HG02678 (cell line): ENCODE measurements at regions not wholly inside any gene's neighbourhood (a gene's known extent, or its start where the extent isn't known, plus 50 kb on each side); places are given as distances from the start of the nearest gene placed in this dataset.
"Not testable (repeated sequence)": the region's sequence is repeated elsewhere in the genome, so short reads cannot be mapped to it uniquely, and the experiment has no call there.

Source experiments
- ATAC-seq: cut with Tn5 transposase; IDR thresholded peaks from one replicate; pipeline ENCODE4 v1.9.1; 2021; ENCODE audit warnings: mild to moderate bottlenecking, moderate library complexity; ENCODE audit not compliant: unreplicated experiment

DNA sequence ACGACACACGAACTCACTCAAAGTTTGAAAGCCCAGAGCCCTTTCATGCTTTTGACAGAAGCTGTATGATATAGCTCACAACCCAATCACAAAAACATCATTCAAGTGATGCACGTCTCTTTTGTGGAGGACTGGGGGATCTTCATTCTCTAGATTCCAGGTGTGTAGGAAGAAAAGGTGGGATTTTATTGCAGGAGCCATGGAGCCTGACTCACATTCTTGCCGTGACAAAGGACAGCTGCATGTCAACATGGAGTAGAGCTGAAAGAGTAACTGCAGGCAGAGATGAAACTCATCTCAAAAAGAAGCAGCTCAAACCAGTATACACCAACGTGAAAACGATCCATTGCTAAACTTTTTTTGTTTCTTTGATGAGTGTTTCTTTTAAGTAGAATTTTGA, 50.9 kb upstream of the PDE1A start:
- no peak for ATAC-seq

- ATAC-seq = no peak
Measured at GRCh38 chr2:182481676-182482075, 54.8 kb upstream of the PDE1A start.

- no peak for ATAC-seq
Measured at GRCh38 chr2:182482511-182482910, 55.7 kb upstream of the PDE1A start.

DNA sequence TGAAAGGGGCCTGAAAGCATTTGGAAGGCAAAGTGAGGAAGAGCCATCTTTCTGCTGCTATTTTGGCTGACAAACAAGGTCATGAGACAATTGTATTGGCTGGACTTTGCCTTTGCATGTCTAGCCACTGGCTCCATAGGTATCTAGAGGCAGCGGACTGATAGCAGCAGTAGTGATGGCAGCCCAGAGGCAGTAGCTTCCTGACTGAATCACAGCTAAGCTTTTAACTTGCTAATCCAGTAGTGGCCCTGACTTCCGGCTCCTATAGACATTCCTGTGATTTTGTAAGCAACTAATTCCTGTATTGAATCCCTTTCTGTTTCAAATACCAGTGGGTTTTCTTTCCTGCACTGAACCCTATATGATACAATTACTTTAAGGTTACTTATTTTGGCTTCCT, 69.8 kb upstream of the PDE1A start:
- no peak for ATAC-seq

- no peak for ATAC-seq
Measured at GRCh38 chr2:182499706-182500470, 73.1 kb upstream of the PDE1A start.

GRCh38 chr2:182503886-182504285, 77.0 kb upstream of the PDE1A start:
- no peak for ATAC-seq

DNA sequence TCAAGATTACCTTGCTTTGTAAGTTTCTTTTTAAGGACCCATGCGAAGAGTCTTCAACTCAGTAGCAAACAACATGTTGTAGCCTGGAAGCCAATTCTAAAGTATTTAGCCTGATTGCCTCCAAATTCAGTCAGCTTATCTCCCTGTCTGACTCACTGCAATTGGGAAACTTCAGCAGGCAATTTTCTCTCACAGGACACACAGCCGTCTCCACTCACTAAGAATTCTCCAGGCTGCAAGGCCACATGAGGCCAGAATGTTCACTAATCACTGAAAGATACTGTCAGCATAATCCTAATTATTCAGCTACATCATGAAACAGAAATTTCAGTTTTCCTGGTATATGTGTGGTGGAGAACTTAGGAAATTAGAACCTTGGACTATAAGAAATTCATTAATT, 78.1 kb upstream of the PDE1A start:
- ATAC-seq = no peak

GRCh38 chr2:182506606-182507005, 79.8 kb upstream of the PDE1A start:
- no peak for ATAC-seq

DNA sequence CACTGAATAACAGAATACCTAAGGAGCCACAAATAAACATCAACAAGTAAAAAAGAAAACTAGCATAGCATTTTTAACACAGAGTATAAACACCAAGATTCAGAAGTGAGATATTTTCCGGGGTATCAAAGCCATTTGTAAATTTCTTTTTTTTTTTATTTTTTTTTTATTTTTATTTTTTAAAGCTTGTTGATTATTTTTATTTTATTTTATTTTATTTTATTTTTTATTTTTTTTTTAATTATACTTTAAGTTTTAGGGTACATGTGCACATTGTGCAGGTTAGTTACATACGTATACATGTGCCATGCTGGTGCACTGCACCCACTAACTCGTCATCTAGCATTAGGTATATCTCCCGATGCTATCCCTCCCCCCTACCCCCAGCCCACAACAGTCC, 81.7 kb upstream of the PDE1A start:
- ATAC-seq = not testable (repeated sequence)

- ATAC-seq = no peak
Measured at GRCh38 chr2:182509216-182509615, 82.4 kb upstream of the PDE1A start.

DNA sequence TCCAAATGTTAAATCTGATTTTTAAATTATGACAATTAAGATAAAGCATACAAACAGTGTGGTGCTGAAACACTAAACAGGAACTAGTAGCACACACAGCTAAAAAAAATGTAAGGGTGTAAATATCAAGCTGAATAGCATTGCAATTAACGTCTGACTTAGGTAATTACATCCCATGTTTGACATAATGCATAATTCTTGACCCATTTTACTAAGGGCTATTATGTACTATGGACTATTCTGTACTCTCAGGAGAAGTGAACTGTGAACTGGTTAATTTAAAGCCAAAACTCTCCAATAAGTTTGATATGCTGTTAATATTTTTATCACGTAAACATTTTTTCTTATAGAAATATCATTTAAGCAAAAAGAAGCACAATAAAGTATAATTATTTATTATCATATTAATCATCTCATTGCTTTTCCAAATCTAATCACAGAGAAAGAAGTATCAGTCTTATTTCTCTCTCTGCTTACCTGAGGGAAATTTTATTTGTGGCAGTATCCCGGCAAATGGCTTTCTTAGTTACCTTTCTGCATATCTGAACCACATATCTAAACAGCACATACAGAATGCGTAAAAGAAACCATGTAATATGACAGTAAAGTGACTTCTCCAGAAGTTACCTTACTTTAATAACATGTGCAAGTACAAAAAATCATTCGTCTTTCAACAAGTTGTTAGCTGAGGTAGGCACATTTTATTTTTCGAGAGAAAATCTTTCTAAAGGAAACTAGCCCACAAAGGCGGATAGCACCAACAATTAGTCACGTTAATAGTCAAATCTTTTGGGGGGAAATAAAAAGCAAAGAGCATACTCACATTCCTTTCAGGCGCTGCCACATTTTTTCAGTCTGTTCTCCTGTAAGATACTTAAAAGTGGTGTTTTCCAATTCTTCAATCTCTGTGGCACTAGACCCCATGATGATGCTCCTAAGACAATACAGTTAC, 94.9 kb upstream of the PDE1A start:
- ATAC-seq = no peak

DNA sequence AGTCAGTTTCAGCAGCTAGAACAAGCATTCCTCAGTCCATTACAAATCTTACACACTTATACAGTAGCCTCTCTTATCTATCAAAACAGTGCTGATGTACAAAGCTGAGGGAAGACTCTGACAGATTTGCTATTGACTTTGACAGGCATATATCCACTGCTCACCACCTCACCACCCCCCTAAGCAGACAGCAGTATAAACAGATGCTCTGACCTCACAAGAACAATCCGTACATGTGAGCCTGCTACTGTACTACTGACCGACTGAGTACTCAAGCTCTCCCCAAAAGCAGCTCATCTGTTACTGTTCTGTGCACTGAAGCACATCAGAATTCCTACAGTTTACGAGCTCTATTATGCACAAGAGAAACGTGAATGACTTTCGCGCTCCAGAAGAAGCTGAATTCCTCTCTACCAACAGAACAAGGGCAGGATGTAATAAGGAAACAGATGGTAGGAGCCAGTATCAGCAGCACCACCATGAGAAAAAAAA, 95.6 kb upstream of the PDE1A start:
- ATAC-seq = no peak

DNA sequence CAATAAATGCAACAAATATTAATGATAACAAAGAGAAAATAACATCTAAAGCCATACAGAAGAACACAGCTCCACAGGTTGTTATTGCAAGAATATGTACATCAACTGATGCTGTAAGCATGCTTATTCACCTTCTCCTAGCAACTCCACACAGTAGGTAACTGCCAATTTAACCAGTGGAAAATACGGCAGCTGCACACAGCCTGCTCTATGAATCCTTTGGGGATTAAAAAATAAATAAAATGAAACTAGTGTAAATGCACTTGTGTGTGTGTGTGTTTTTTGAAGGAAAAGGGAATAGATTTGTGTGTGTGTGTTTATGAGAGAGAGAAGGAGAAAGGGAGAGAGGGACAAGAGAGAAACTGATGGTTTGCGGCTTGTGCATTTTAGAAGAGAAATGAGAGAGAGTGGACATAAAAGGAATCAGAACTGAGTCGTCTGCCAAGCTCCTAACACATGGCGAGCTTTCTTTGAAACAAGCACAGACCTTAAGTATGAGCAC, 96.2 kb upstream of the PDE1A start:
- ATAC-seq = no peak

DNA sequence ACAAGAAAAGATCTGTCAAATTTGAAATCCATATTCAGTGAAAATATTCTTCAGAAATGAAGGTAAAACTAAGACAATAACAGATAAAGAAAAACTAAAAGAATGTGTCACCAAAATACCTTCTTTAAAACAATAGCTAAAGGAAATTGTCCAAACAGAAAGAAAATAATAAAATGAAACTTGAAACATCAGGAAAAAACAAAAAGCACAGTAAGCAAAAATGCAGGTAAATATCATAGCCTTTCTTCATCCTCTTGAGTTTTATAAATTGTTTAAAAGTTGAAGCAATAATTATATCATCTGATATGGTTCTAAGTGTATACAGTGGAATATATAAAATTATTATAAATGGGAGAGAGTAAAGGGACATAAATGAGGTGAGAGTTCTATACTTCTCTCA, 103.8 kb upstream of the PDE1A start:
- ATAC-seq = no peak

DNA sequence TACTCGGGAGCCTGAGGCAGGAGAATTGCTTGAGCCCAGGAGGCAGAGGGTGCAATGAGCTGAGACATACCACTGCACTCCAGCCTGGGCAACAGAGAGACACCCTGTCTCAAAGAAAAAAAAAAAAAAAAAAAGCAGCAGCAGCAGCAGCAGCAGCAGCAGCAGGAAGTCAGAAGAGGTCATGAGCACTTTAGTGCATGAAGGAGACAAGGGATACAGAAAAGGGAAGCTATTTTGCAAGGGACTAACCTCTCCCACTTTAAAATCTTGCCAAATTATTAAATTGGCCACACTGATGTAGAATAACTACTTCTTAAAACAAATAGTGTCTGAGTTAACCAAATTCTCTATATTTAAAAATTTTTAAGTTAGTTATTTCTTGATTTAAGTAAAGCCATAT, 113.4 kb upstream of the PDE1A start:
- ATAC-seq = no peak

DNA sequence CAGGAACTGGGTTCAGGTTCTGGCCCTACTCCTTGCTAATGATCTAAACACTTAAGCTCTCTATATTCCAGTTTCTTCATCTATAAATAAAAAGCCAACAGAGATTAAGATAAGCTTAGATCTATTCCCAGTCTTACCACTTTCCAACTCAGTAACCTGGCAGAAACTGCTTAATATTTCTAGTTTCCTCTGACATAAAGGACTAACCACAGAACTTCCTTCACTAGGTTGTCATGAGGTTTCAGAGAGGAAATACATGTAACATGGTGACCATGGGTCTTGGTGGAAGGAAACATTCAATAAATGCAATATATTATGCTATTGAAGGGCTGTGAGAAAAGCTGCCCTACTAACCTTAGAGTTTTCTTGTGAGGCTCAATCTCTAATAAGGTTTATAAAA, 114.4 kb upstream of the PDE1A start:
- ATAC-seq = peak; percentile 68

- ATAC-seq = no peak
Measured at GRCh38 chr2:182542501-182543258, 115.8 kb upstream of the PDE1A start.

DNA sequence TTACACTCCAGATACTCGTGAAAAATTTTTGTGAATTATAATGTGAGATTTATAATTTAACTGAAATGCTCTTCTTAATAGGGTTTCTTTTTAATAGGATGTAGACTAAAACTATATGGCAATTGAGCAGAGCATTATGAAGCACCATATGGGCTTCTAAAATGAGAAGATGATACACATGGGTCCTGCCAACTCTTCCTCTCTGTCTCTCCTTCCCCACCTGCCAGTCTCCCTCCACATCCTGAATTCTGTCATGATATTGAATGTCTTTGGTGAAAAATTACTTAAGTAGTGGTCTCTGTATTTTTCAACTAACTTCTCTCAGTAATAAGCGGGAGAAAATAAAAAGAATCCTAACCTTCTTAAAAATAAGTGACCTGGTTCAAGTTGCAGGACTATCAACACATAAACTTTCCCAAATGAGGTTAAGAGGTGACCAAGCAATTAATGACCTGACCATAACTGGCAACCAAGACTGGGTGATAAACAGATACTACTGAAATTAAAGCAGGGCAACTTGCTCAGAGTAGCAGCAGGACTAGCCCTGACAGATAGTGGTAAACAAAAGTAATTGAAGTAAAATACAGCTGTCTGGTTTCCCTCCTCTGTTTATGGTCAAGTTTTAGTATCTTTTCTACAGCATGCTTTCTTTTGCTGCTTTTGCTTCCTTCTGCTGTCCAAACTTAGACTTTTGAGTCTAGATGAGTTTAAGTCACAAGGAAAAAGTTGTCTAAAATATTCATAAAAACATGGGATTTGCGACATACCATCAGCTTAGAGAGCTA, 117.1 kb upstream of the PDE1A start:
- ATAC-seq = no peak

DNA sequence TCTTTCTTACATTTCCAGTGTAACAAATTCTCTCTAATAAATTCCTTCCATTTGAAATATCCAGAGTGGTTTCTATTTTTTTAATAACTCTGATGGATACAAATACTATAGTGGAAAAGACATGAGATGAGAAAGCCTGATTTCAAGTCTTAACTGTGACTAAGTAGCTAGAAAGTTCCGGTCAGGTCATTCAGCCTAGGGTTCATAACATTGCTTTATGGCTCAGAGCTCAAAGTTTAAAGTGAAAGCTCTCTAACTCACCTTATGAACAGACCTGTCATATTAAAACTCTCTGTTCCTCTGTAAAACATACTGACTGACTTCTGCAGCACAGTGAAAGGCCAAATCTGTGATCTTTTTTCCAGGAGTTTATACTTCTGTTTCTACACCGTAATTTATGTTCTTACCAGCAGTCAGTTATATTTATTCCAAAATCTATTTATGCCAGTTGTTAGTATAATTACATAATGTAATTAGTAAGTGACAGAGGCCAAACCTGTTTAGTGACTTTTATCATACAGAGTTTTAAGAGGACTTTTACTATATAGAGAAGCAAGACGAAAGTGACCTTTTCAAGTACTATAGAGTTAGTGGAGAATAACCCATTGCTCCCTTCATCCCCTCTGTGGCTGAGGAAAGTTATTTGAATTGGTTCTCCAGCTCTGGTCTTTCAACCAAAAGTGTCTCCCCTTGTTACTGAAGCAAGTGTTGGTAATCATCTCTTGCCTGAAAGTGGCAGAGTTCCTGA, 118.8 kb upstream of the PDE1A start:
- peak; percentile 73 for ATAC-seq
